ENCODE measurements at regions not wholly inside any gene's neighbourhood (a gene's known extent, or its start where the extent isn't known, plus 50 kb on each side); places are given as distances from the start of the nearest gene placed in this dataset.

DNA sequence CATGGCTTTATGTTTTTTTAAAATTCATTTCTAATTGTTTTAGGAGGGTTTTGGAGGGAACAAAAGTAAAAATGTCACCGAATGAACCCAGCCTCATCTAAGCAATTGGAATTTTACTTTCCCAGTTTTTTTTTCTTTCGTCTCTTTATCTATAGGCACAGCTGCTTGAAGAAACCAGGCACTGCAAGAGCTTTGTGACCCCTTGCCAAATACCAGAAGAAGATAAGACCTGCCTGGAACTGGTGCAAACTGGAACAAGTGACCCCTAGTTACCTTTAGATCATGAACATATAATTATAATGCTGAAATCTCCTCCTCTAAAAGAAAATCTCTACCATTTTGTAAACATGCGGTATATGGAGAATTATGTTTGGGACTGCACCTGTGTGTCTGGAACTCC, 100.9 kb downstream of the TSN start:
- CTCF ChIA-PET (ENCODE audit: low intra/inter-chr PET ratio) = no interaction called here
- no peak for TF ChIP-seq SUPT5H (IDR thresholded peaks at IDR 0.05)
- no peak for TF ChIP-seq CBX3 (IDR thresholded peaks at IDR 0.05; ENCODE audit: borderline replicate concordance in 1 of 2, low read length in 2 of 2)
- TF ChIP-seq EHMT2 (IDR thresholded peaks at IDR 0.05) = no peak
- TF ChIP-seq ZNF12 (CRISPR knock-in tag; IDR thresholded peaks at IDR 0.05) = no peak
- peak; percentile 67 to 78; a peak in 3 of 4 replicates for TF ChIP-seq TRIM24 (IDR thresholded peaks at IDR 0.05)
- peak; percentile 74; the same call in 1 of the 2 replicates for TF ChIP-seq SMARCA4 (IDR thresholded peaks at IDR 0.05)
- peak; percentile 74 for TF ChIP-seq NCOR1 (IDR thresholded peaks at IDR 0.05)
- TF ChIP-seq SETDB1 (IDR thresholded peaks at IDR 0.05; ENCODE audit: low read length) = no peak
- TF ChIP-seq HDAC2 (IDR thresholded peaks at IDR 0.05) = no peak
- TF ChIP-seq FIP1L1 (IDR thresholded peaks at IDR 0.05; ENCODE audit: low read depth, low read length, poor library complexity, severe bottlenecking) = no peak
- TF ChIP-seq, protein P1, sequence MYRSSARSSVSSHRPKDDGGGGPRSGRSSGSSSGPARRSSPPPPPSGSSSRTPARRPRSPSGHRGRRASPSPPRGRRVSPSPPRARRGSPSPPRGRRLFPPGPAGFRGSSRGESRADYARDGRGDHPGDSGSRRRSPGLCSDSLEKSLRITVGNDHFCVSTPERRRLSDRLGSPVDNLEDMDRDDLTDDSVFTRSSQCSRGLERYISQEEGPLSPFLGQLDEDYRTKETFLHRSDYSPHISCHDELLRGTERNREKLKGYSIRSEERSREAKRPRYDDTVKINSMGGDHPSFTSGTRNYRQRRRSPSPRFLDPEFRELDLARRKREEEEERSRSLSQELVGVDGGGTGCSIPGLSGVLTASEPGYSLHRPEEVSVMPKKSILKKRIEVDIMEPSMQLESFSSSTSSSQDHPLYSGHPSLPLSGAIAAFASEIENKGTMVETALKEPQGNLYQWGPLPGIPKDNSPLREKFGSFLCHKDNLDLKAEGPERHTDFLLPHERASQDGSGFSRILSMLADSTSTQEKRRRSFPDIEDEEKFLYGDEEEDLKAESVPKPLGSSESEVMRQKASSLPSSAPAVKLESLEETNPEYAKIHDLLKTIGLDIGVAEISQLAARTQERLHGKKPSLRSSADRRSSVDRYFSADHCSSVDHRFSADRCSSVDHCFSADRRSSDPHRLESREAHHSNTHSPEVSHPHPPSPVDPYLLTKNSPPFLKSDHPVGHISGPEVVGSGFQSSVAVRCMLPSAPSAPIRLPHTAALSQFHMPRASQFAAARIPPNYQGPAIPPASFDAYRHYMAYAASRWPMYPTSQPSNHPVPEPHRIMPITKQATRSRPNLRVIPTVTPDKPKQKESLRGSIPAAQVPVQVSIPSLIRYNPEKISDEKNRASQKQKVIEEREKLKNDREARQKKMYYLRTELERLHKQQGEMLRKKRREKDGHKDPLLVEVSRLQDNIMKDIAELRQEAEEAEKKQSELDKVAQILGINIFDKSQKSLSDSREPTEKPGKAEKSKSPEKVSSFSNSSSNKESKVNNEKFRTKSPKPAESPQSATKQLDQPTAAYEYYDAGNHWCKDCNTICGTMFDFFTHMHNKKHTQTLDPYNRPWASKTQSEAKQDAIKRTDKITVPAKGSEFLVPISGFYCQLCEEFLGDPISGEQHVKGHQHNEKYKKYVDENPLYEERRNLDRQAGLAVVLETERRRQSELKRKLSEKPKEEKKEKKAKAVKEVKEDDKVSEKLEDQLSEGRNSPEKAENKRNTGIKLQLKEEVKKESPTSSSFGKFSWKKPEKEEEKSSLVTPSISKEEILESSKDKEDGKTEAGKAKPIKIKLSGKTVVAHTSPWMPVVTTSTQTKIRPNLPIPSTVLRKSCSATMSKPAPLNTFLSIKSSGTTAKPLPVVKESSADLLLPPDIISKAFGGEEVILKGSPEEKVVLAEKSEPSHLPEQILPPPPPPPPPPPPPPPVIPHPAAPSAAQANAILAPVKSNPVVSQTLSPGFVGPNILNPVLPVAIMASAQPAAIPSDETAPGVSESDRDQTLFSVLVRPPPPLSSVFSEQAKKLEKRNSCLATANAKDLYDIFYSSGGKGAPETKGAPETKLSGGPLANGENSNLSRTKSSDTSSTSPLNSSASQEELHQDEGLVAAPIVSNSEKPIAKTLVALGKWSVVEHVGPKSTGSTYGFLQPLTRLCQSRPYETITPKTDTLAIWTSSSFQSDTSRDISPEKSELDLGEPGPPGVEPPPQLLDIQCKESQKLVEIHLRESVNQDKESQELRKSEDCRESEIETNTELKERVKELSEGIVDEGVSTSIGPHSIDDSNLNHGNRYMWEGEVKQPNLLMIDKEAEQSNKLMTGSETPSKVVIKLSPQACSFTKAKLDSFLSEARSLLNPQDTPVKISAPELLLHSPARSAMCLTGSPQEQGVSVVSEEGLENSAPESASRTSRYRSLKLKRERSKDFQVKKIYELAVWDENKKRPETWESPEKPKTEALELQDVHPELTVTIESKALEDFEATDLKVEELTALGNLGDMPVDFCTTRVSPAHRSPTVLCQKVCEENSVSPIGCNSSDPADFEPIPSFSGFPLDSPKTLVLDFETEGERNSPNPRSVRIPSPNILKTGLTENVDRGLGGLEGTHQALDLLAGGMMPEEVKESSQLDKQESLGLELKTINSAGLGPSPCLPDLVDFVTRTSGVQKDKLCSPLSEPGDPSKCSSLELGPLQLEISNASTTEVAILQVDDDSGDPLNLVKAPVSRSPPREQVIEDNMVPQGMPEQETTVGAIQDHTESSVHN (IDR thresholded peaks at IDR 0.05; ENCODE audit: borderline replicate concordance in 1 of 2, low read depth in 1 of 2) = no peak
- peak; percentile 61 for TF ChIP-seq TCF3 (CRISPR knock-in tag; IDR thresholded peaks at IDR 0.05)
- TF ChIP-seq HSF4 (CRISPR knock-in tag; IDR thresholded peaks at IDR 0.05; ENCODE audit: borderline replicate concordance) = no peak
- TF ChIP-seq, protein P2, sequence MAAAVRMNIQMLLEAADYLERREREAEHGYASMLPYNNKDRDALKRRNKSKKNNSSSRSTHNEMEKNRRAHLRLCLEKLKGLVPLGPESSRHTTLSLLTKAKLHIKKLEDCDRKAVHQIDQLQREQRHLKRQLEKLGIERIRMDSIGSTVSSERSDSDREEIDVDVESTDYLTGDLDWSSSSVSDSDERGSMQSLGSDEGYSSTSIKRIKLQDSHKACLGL (CRISPR knock-in tag; IDR thresholded peaks at IDR 0.05; ENCODE audit: borderline replicate concordance, poor library complexity, severe bottlenecking) = no peak
- no peak for TF ChIP-seq DNMT1 (IDR thresholded peaks at IDR 0.05)

More for the DNA sequence above, 100.9 kb downstream of the TSN start:
- Histone ChIP-seq H3K27me3 (ENCODE audit: control insufficient read depth in 2 of 2, insufficient read depth in 2 of 2, low read length in 2 of 2) (peaks cover 0 to 3% of the 10 kb centered on the region in 2 experiments; a peak in 1 of 5 replicates), H3K9ac (ENCODE audit: insufficient read depth in 1 of 2, low read depth in 2 of 2, low read length in 2 of 2) (no peak overlapping the region), H4K20me1 (replicated peaks; ENCODE audit: control insufficient read depth, insufficient read depth, low read length) (no peaks in the 10 kb centered on the region), H3K4me2 (ENCODE audit: insufficient read depth, low read length) (no peak overlapping the region; the same call in 1 of the 2 replicates), H2AFZ (ENCODE audit: low read depth, low read length) (no peak overlapping the region), H3K79me2 (ENCODE audit: control insufficient read depth, insufficient read depth, low read length) (no peaks in the 10 kb centered on the region), H3K4me3 (no peak overlapping the region), H3K9me3 (replicated peaks; ENCODE audit: control insufficient read depth, insufficient read depth, low read depth, low read length) (no peaks in the 10 kb centered on the region), H3K4me1 (replicated peaks in 1 of 2; ENCODE audit: control insufficient read depth in 2 of 2, insufficient read depth in 2 of 2, low read length in 2 of 2) (peaks cover 0 to 12% of the 10 kb centered on the region in 2 experiments; a peak in 2 of 5 replicates), H3K9me1 (ENCODE audit: control insufficient read depth, insufficient read depth, low read length) (no peaks in the 10 kb centered on the region), H3K27ac (ENCODE audit: extremely low read depth, low read depth, low read length) (no peak overlapping the region), H3K36me3 (ENCODE audit: control insufficient read depth, insufficient read depth, low read length) (no peaks in the 10 kb centered on the region)
- POLR2A ChIA-PET = interaction anchor here (1.0 kb wide), 1 partner anchor 10 kb away, joined by 4 read pairs; no protein-coding TSS in a partner anchor
- DNase-seq (ENCODE audit: extremely low read depth in 1 of 4, low spot score in 3 of 4) (peak in 2 of 4 experiments; percentile 38 to 63), ATAC-seq (peak; percentile 73), FAIRE-seq (no peak)
- no TSS peak for BruUV-seq (replicated peaks)
- 0% methylated on average over 3 of the region's 3 CpGs for WGBS (ENCODE audit: insufficient coverage, low coverage, missing lambda C conversion rate)
- intact Hi-C loops (cut with micrococcal nuclease) = no loop called here
- in situ Hi-C loops (cut with MboI) = no loop called here
